ENCODE measurements at regions not wholly inside any gene's neighbourhood (a gene's known extent, or its start where the extent isn't known, plus 50 kb on each side); places are given as distances from the start of the nearest gene placed in this dataset.

DNA sequence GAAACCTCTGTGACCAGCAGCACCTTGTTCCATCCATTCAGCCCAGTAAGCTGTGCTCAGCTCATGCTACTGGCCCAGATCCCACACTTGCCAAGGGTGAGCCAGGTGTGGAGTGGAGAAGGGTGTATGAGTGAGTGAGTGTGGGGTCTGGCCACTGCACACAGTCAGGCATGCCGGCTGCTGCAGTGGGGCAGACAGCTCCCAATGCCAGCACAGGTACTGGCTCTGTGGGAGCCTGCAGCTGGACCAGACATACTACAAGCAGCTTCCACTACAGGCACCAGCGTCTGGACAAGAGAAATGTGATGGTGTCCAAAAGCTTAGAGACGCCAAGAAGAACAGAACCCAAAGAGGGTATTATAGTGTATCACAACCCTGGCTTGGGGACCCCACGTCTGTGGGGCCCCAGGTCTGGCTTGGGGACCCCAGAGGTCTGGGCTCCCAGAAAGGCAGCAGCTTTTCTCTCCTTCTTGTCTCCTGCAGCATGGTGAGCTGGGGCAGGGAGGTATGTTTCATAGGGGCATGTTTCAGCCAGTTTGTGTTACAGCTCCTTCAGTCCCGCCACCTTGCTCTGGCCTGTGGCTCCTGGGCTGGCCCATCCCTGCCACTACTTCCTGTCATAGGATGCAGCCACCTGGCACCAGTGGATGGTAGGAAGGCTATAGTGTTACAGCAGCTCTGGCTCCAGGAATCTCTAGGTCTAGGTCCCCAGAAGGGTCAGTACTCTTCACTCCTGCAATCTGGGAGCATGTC lies 152.4 kb upstream of the HSF2 start:
- TF ChIP-seq TAF1 (IDR thresholded peaks at IDR 0.05; ENCODE audit: low read depth), result no peak
- no peak for TF ChIP-seq MAX (IDR thresholded peaks at IDR 0.05)
- no peak for TF ChIP-seq EP300 (IDR thresholded peaks at IDR 0.05; ENCODE audit: borderline replicate concordance)

All from Ishikawa (cell line).